ENCODE measurements at regions not wholly inside any gene's neighbourhood (a gene's known extent, or its start where the extent isn't known, plus 50 kb on each side); places are given as distances from the start of the nearest gene placed in this dataset.
A peak's percentile ranks its signal among the peaks of the same experiment; 100 is the strongest.
"Not testable (repeated sequence)": the region's sequence is repeated elsewhere in the genome, so short reads cannot be mapped to it uniquely, and the experiment has no call there.

DNA sequence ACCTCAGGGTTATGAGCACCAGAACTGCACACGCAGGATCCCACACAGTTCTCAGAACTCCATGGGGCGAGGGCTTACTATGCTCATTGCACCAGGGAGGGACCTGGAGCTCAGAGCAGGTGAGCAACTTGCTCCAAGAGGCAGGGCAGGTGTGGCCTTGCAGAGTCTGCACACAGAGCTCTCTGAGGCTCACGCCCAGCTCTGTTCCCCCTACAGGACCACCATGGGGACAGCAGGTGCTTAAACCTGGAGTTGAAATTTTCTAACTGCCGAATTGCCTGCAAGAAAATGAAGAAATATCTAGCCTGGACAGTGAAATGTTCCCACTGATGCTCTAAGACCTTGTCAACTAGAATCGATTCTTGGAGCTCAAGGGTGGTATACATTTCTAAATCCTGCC is 49.9 kb upstream of the MSMB start:
- not testable (repeated sequence) for DNase-seq

DNA sequence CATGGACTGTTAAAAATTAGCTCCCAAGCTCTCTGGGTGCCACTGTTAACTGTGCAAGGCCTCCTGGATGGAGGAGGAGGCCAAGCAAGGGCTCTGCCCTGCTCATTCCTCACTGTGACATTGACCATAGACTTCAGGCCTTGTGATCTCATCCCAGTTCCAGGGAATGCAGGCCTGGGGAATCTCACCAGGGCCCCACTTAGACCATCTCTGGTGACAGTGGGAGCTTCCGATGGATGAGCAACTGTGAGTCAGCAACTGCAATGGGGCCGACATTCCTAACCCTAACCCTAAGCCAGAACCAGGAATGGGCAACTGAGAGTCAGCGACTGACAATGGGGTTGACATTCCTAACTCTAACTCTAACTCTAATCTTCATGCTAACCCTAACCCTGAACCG is 50.4 kb upstream of the MSMB start:
- DNase-seq = peak; percentile 12

GRCh38 chr10:46096909-46097575 is 51.0 kb upstream of the MSMB start:
- DNase-seq = no peak

GRCh38 chr10:46097576-46098317 is 51.7 kb upstream of the MSMB start:
- no peak for DNase-seq

DNA sequence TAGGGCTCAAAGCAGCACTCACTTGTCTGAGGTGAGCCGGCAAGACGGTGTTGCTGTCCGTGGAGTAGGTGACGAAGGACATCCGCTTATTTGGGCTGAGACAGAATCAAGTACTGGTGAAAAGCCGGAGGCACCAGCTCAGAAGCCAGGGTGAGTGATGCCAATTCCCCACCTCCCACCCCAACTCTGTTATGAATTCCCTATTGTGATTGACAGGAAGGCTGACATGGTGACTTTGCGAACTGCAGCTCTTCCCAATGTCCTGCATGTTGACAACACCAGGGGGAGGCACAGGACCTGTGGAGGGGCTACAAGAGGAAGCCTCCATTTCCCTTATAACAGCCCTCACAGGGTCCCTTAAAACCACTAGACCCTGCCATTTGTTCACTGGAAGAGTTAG is 52.3 kb upstream of the MSMB start:
- DNase-seq = no peak

GRCh38 chr10:46098925-46099324 is 52.9 kb upstream of the MSMB start:
- not testable (repeated sequence) for DNase-seq

DNA sequence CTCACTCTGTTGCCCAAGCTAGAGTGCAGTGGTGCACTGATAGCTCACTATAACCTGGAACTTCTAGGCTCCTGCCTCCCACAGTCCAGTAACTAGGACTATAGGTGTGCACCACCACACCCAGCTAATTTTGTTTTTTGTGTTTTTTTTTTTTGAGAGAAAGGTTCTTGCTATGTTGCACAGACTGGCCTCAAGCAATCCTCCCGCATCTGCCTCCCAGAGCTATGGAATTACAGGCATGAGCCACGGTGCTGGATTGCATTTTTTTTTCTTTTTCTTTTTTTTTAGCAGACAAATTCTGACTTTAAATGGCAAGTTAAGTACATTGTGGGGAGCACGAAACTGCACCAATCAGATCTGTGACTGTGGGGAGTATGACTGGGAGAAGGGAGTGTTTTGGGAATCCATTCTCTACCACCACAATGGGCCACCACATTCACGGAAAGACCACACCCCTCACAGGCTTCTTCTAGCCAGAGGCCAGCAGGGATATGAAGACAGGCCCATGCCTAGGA is 58.1 kb upstream of the MSMB start:
- DNase-seq = no peak

DNA sequence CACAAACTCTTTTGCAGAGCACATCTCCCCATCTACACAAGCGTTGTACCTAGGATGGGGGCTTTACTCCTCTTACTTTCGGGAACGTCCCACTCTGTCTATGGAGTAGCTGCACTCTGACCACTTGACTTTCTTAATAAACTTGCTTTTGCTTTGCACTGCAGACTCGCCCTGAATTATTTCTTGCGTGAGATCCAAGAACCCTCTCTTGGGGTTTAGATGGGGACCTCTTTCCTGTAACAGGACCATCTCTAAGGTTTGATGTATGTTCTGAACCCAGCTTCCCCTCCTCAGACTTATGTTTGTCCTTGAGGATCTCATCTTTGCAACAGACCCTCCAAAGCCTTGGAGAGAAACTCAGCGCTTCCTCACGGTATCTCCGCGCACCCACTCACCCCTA is 59.3 kb upstream of the MSMB start:
- not testable (repeated sequence) for DNase-seq

GRCh38 chr10:46105856-46106409 is 59.9 kb upstream of the MSMB start:
- not testable (repeated sequence) for DNase-seq

DNA sequence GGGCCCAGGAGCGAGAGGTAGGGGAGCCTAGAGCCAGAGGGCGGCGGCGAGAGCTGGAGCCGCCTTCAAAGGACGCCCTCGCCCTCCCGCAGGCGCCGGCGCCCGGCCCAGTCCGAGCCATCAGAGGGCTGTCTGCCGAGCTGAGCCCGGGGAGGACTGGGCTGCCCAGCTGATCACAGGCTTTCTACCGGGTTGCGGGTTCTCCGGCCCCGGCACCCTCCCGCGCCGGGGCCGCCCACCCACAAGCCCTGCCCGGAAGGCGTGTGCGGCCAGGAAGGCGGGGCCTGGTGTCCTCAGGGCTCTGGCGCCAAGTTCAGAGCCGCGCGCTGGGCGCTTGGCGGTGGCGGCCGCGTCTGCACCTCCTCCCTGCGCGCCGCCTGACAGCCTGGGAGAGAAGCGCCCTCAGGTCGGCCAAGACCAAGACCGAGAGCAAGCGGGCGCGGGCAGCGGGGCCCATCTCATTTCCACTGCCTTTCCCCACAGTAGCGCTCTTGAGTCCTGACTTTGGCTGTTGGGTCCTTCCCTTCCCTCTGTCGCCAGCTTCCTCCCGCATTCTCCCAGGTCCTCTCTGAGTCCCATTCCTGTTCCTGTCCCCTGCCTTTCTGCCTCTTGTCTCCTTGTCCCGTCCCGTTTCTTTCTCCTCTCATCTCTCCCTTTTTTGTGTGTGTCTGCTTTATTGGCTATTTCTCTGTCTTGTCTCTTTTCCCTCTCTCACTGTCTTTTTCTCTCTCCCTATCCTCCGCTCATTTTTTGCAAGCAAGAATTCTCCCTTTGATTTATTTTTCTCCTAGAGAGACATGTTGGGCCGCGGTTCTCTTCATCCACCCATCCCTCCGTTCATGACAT is 60.6 kb upstream of the MSMB start:
- peak; percentile 36 for DNase-seq

DNA sequence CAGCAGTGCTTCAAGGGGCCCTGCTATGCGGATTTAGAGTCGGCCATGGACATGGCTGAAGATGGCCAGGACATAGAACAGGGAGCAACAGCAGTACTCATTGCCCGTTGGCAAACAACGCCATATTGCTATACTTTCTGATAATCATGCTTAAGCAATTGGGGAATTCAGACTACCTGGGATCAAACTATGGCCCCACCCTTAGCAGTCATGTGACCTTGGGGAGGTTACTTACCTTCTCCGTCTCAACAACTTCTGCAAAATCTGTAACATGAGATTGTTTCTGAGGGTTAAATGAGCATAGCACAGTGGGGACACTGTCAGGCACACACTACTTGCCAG is 62.1 kb upstream of the MSMB start:
- DNase-seq = not testable (repeated sequence)

DNA sequence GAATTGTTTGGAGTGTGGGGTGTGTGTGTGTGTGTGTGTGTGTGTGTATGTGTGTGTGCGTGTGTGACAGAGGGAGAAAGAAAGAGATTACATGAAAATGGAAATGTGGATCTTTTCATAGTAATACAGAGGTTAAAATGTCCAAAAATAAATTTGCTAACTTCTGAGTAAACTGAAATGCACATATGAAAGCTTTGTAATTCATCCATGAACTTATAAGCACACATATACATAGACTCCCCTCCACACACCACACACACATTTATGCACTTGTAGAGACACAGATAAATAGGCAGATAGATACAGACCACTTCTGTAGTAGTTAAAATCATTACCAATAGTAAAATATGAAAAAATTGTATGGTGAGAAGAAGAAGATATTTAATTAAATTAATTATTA is 108.2 kb upstream of the MSMB start:
- DNase-seq = not testable (repeated sequence)

DNA sequence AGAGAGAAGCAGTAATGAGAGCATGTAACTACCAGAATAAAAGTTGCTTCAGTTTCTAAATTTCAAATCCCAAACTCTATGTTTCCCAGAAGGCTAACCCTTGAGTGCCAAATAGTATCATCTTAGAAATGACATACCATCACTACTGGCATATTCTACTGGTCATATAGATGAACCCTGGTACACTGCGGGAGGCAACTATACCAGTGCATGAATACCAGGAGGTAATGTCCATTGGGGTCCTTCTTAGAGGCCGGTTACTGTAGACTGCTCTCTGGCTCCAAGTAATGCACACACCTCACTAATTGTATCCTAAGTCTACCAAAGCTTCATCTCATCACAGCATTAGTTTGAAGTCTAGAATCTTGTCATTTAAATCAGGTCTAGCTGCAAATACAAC is 108.6 kb upstream of the MSMB start:
- DNase-seq = not testable (repeated sequence)

DNA sequence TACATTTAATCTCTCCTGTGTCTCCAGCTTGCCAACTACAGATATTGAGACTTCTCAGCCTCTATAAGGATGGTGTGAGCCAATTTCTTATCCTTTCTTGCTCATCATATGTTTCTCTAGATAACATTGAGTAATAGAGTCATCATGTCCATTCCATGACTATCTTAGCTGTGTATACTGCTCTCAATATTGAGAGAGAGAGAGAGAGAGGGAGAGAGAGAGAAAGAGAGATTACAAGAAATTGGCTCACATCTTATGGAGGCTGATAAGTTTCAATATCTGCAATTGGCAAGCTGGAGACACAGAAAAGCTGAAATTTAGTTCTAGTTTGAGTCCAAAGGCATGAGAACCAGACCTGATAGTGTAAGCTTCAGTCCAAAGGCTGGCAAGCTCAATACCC is 110.8 kb upstream of the MSMB start:
- DNase-seq = not testable (repeated sequence)

- DNase-seq = no peak
These were observed 117.1 kb upstream of the ANTXRL start for GRCh38 chr10:46169736-46170135.

GRCh38 chr10:46170789-46171188 is 116.0 kb upstream of the ANTXRL start:
- DNase-seq = no peak

DNA sequence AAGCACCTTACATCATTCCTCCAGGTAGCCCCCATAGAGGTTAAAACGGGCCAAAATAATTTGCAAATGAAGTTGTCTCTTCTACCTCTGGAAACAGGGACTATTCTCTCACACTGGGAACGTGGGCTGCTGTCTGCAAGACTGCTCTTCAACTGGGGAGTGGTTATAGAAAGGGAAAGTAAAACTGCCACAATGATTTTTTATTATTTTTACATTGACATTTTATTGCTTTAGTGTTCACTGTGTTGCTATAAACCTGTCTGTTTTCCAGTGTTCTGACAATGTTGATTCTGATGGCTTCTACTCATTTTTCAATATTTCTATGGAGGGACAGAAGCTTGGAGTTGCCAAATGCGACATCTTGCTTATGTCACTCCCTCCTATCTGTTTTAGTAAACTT is 115.1 kb upstream of the ANTXRL start:
- no peak for DNase-seq

GRCh38 chr10:46175296-46175695 is 111.5 kb upstream of the ANTXRL start:
- no peak for DNase-seq

DNA sequence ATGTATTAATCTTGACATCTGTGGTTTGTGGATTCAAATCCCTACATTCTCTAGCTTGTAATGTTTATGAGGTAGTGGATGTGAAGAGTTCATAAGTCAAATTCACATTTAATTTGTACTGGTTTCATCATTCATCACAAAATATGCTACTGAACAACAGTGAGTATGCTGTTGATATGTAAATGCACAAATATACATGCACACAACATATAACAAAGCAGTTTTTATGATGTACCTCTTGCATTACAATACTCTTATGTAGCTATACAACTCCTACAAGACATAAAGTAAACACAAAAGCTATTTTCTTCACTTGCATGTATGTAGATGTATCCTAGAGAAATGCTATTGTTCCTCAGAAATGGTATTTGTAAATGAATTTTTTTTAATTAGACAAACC is 111.0 kb upstream of the ANTXRL start:
- DNase-seq = no peak

GRCh38 chr10:46187431-46187830 is 99.4 kb upstream of the ANTXRL start:
- not testable (repeated sequence) for DNase-seq

- no peak for DNase-seq
These were observed 89.7 kb upstream of the ANTXRL start for GRCh38 chr10:46197050-46197449.

DNA sequence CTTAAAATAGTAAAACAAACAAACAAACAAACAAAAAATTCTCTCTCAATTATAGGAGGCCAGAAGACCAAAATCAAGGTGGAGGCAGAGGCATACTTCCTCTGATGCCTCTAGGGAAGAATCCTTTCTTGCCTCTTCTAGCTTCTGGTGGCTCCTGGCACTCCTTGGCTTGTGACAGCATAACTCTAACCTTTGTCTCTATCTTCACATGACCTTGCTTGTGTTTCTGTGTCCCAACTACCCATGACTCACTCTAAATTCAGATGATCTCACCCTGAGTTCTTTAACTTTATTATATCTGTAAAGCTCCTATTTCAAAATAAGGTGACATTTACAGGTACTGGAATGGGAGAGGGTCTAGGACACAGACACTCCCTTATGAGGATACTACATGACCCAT is 88.3 kb upstream of the ANTXRL start:
- no peak for DNase-seq

DNA sequence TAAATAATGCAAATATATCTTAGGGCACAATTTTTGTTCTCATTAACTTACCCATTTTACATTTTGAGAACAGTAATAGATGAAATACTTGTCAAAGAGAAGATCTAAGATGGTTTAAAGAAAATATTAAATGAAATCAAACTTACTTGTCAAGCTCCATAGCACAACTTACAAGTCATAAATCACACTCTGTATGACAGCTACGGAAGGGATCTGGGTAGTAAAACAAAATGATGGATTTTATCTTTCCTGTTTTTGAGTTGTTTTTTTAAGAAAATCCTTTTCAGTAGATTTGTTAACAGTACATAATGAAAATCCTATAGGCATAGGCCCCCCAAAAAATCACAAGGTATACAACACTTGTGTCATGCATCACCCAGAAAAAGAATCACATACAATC is 84.4 kb upstream of the ANTXRL start:
- DNase-seq = not testable (repeated sequence)

Measured in fibroblast of upper back skin (primary cell).